Tibial artery (tissue), 4 donors: ENCODE measurements at regions not wholly inside any gene's neighbourhood (a gene's known extent, or its start where the extent isn't known, plus 50 kb on each side); places are given as distances from the start of the nearest gene placed in this dataset.

Experiments used
- DNase-seq, 2 donors: peaks; one replicate each; pipeline ENCODE4 v3.0.0-alpha.2; 2019
- H3K27ac ChIP-seq, 2 donors: fragments of 200-600 bp; sonication (generic) in 1 of 2; 1 replicate in 1 of 2; 2 replicates in 1 of 2; pipeline ENCODE4 v1.5.1; 2018 to 2019; ENCODE audit warnings: mild to moderate bottlenecking in 1 of 2
- H3K27me3 ChIP-seq, 2 donors: fragments of 200-600 bp; sonication (generic) in 1 of 2; one replicate each; pipeline versions ENCODE4 v1.5.1 to v1.6.0; 2016 to 2019
- H3K36me3 ChIP-seq, 3 donors: fragments of 200-600 bp; sonication (generic) in 2 of 3; one replicate each; pipeline ENCODE4 v1.5.1; 2016 to 2019; ENCODE audit warnings: mild to moderate bottlenecking in 2 of 3
- H3K4me1 ChIP-seq, 4 donors: fragments of 200-600 bp; sonication (generic) in 2 of 4; 1 replicate in 3 of 4; 2 replicates in 1 of 4; pipeline ENCODE4 v1.5.1; 2016 to 2019
- H3K4me3 ChIP-seq, 2 donors: fragments of 200-600 bp; sonication (generic) in 1 of 2; 1 replicate in 1 of 2; 2 replicates in 1 of 2; pipeline ENCODE4 v1.5.1; 2018 to 2019; ENCODE audit warnings: mild to moderate bottlenecking in 2 of 2
- H3K9me3 ChIP-seq, 3 donors: fragments of 200-600 bp; sonication (generic) in 1 of 3; one replicate each; pipeline ENCODE4 v1.5.1; 2016 to 2019
- CTCF ChIP-seq, 2 experiments: fragments of 200-600 bp in 1 of 2; fragments of 450-650 bp in 1 of 2; IDR thresholded peaks; one replicate each; pipeline ENCODE4 v1.5.1; 2017 to 2019; ENCODE audit warnings: antibody characterized with exemption in 2 of 2, mild to moderate bottlenecking in 1 of 2, moderate library complexity in 1 of 2
- intact Hi-C: fragments of 100-400 bp; cut with DNase I; formaldehyde crosslinking; loops from one replicate; pipeline ENCODE4 v1.15.0; 2023; ENCODE audit warnings: low total_unique reads

DNA sequence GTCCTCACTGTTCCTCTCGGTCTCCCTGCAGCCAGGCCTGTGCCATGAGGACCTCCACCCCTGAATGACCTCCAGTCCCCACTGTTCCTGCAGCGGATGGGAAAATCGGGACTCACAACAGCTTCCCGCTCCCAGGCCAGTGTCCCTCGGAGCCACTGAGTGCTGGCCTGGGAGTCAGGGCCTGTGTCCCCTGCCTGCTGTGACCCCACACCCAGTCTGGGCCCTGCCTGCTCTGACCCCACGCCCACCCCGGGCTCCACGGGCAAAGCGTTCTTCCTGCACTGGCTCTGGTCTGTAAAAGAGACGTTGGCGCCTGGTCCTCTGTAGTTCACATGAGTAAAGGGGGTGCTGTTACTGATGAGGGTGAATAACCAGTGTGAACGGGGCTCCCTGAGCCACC lies 73.0 kb upstream of the SHISAL1 start:
- H3K27me3 ChIP-seq, result peaks cover 0 to 31% of the 10 kb centered on the region in 2 donors
- H3K4me3 ChIP-seq, result no peak overlapping the region
- no peaks in the 10 kb centered on the region for H3K36me3 ChIP-seq
- TF ChIP-seq CTCF (IDR thresholded peaks at IDR 0.05), result no peak
- no peaks in the 10 kb centered on the region for H3K4me1 ChIP-seq
- H3K27ac ChIP-seq, result no peak overlapping the region
- intact Hi-C loops, result no loop called here
- no peaks in the 10 kb centered on the region for H3K9me3 ChIP-seq
- DNase-seq, result no peak

DNA sequence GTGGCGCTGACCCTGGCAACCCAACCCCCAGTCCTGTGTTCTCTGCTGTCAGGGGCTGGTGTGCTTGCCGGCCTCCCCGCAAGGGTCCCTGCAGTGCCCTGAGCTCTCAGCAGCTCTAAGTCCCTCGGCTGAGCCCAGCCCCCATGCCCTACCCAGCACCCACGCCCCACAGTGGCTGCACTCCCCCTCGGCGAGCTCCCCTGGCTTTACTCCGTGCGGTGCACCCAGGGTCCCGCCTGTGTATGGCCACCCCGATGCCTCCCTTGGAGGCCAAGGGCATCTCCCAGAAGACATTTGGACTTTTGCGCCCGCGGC lies 72.5 kb upstream of the SHISAL1 start:
- H3K9me3 ChIP-seq, result no peaks in the 10 kb centered on the region
- H3K4me3 ChIP-seq, result no peak overlapping the region
- peaks cover 0 to 31% of the 10 kb centered on the region in 2 donors for H3K27me3 ChIP-seq
- H3K4me1 ChIP-seq, result no peaks in the 10 kb centered on the region
- no peak overlapping the region for H3K27ac ChIP-seq
- no peaks in the 10 kb centered on the region for H3K36me3 ChIP-seq
- intact Hi-C loops, result no loop called here
- DNase-seq, result no peak
- no peak for TF ChIP-seq CTCF (IDR thresholded peaks at IDR 0.05)

DNA sequence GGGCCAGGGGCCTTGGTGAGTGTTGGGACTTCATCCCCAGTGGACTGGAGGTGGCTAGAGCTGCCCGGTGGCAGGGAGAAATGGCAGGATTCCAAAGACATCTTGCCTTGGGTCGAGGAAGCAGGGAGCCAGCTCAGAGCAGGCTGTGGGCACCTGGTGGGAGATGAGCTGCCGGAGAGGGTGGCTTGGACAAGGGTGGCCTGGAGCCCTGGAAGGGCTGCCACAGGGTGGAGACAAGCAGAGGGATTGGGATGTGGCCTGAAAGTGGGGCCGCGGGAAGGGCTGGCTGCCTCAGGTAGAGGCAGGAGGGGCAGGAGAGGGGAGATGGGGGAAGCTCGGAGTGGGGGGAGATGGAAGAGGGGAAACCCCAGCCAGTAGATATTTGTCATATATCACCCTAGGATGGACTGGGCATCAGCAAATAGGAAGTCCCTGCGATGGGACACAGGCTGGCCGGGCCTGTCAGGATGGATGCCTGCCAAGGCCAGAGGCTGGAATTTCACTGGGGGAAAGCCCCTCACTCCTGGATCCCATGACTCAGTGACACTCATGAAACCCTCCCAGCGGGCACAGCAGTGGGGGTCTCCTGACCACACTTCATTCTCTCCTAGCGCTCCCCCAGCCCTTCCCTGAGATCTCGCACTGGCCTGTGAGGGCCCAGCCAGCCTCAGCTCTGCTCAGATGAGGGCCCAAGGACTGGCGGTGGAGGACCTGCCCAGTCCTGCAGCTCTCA lies 72.0 kb upstream of the SHISAL1 start:
- Histone ChIP-seq H3K4me3 (no peak overlapping the region), H3K9me3 (no peaks in the 10 kb centered on the region), H3K36me3 (no peaks in the 10 kb centered on the region), H3K27ac (no peak overlapping the region), H3K27me3 (peaks cover 0 to 31% of the 10 kb centered on the region in 2 donors), H3K4me1 (no peaks in the 10 kb centered on the region)
- intact Hi-C loops, result no loop called here
- no peak for TF ChIP-seq CTCF (IDR thresholded peaks at IDR 0.05)
- DNase-seq, result no peak

- Histone ChIP-seq H3K9me3 (no peaks in the 10 kb centered on the region), H3K4me3 (no peak overlapping the region), H3K4me1 (no peaks in the 10 kb centered on the region), H3K27me3 (peaks cover 0 to 23% of the 10 kb centered on the region in 2 donors), H3K27ac (no peak overlapping the region), H3K36me3 (no peaks in the 10 kb centered on the region)
- intact Hi-C loops, result no loop called here
- DNase-seq, result no peak
- TF ChIP-seq CTCF (IDR thresholded peaks at IDR 0.05), result no peak
Measured at GRCh38 chr22:44383652-44384562, 71.2 kb upstream of the SHISAL1 start.

DNA sequence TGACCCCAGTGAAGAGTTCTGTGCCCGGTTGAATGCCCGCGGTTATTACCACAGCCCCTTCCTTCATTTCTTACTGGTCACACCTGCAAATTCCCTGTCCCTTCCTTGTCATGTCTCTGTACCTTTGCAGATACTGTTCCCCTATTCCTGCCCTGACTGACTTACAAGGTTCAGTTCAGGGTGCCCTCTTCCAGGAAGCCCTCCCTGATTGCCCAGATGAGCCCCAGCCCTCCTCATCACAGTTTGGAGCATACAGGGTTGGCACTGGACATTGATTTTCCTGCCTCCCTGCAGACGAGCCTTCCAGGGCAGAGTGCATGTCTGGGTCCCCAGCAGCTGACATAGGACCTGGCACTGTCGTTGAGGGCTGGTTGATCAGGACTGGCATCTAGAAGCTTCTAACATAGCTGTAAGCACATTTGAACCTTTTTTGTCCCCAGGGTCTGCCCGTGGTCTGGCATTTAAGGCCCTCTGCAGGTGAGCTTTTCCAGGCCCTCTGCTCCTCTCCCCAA lies 70.4 kb upstream of the SHISAL1 start:
- H3K4me3 ChIP-seq, result no peak overlapping the region
- TF ChIP-seq CTCF (IDR thresholded peaks at IDR 0.05), result no peak
- H3K9me3 ChIP-seq, result peaks cover 0 to 6% (median 4%) of the 10 kb centered on the region in 3 donors
- H3K27me3 ChIP-seq, result peaks cover 0 to 21% of the 10 kb centered on the region in 2 donors
- no peak for DNase-seq
- intact Hi-C loops, result no loop called here
- no peak overlapping the region for H3K27ac ChIP-seq
- no peaks in the 10 kb centered on the region for H3K4me1 ChIP-seq
- no peaks in the 10 kb centered on the region for H3K36me3 ChIP-seq
